WERI-Rb-1 (cell line): ENCODE measurements at regions not wholly inside any gene's neighbourhood (a gene's known extent, or its start where the extent isn't known, plus 50 kb on each side); places are given as distances from the start of the nearest gene placed in this dataset.
"Not testable (repeated sequence)": the region's sequence is repeated elsewhere in the genome, so short reads cannot be mapped to it uniquely, and the experiment has no call there.

Experiments used
- DNase-seq: peaks from one replicate; pipeline ENCODE4 v3.0.0-alpha.2; 2020
- H3K27ac ChIP-seq: fragments of 250-450 bp; sonication (Bioruptor Pico); 2 replicates; pipeline ENCODE4 v1.5.1; 2020; ENCODE audit warnings: mild to moderate bottlenecking, moderate library complexity
- H3K27me3 ChIP-seq: fragments of 250-450 bp; sonication (Bioruptor Pico); 2 replicates; pipeline ENCODE4 v1.5.1; 2021; ENCODE audit warnings: mild to moderate bottlenecking, low read depth, moderate library complexity; ENCODE audit not compliant: insufficient read depth, severe bottlenecking
- H3K36me3 ChIP-seq: fragments of 250-450 bp; sonication (Bioruptor Pico); 2 replicates; pipeline ENCODE4 v1.5.1; 2020; ENCODE audit warnings: mild to moderate bottlenecking, moderate library complexity
- H3K4me3 ChIP-seq: 2 replicates; pipeline ENCODE4 v1.5.1; 2011; ENCODE audit warnings: low read depth, mild to moderate bottlenecking, control low read depth, low read length
- H3K9me3 ChIP-seq: fragments of 250-450 bp; sonication (Bioruptor Pico); 2 replicates; pipeline ENCODE4 v1.5.1; 2021; ENCODE audit warnings: mild to moderate bottlenecking, moderate library complexity; ENCODE audit not compliant: severe bottlenecking
- CTCF ChIP-seq: IDR thresholded peaks from 2 replicates; pipeline ENCODE4 v1.5.1; 2011; ENCODE audit warnings: low read depth, mild to moderate bottlenecking, control low read depth, inconsistent platforms, low read length

- Histone ChIP-seq H3K27me3 (no peaks in the 10 kb centered on the region), H3K27ac (no peak overlapping the region), H3K4me3 (no peak overlapping the region), H3K36me3 (no peaks in the 10 kb centered on the region), H3K9me3 (no peaks in the 10 kb centered on the region)
- TF ChIP-seq CTCF: no peak
- no peak for DNase-seq
Observed at GRCh38 chr13:76594435-76594834, 291.8 kb downstream of the KCTD12 start.

GRCh38 chr13:76586842-76587241 lies 299.4 kb downstream of the KCTD12 start:
- Histone ChIP-seq H3K36me3 (no peaks in the 10 kb centered on the region), H3K9me3 (no peaks in the 10 kb centered on the region), H3K27me3 (no peaks in the 10 kb centered on the region), H3K27ac (no peak overlapping the region), H3K4me3 (no peak overlapping the region)
- DNase-seq: no peak
- no peak for TF ChIP-seq CTCF

- Histone ChIP-seq H3K27me3 (no peaks in the 10 kb centered on the region), H3K4me3 (no peak overlapping the region), H3K27ac (no peak overlapping the region), H3K36me3 (no peaks in the 10 kb centered on the region), H3K9me3 (no peaks in the 10 kb centered on the region)
- DNase-seq: no peak
- no peak for TF ChIP-seq CTCF
Observed at GRCh38 chr13:76579701-76580100, 306.5 kb downstream of the KCTD12 start.

- H3K27me3 ChIP-seq, H3K27ac ChIP-seq, H3K9me3 ChIP-seq, H3K36me3 ChIP-seq, DNase-seq, H3K4me3 ChIP-seq: not testable (repeated sequence)
Observed at GRCh38 chr13:76575634-76576033, 310.6 kb downstream of the KCTD12 start.

GRCh38 chr13:76570510-76570971 lies 315.7 kb downstream of the KCTD12 start:
- DNase-seq: no peak
- no peak overlapping the region for H3K27ac ChIP-seq
- H3K4me3 ChIP-seq: no peak overlapping the region

GRCh38 chr13:76556627-76557026 lies 329.6 kb downstream of the KCTD12 start:
- no peak for DNase-seq
- Histone ChIP-seq H3K4me3 (no peak overlapping the region), H3K9me3 (no peaks in the 10 kb centered on the region), H3K36me3 (no peaks in the 10 kb centered on the region), H3K27ac (no peak overlapping the region), H3K27me3 (no peaks in the 10 kb centered on the region)
- no peak for TF ChIP-seq CTCF

More at GRCh38 chr13:76570510-76570971, 315.7 kb downstream of the KCTD12 start:
- H3K36me3 ChIP-seq: no peaks in the 10 kb centered on the region
- no peak for TF ChIP-seq CTCF
- H3K27me3 ChIP-seq: no peaks in the 10 kb centered on the region
- H3K9me3 ChIP-seq: no peaks in the 10 kb centered on the region
